ENCODE measurements at regions not wholly inside any gene's neighbourhood (a gene's known extent, or its start where the extent isn't known, plus 50 kb on each side); places are given as distances from the start of the nearest gene placed in this dataset.

GRCh38 chr1:34306568-34306967 is 129.9 kb downstream of the C1orf94 start:
- no peaks in the 10 kb centered on the region for H3K9me2 ChIP-seq (ENCODE audit: low read depth, low read length)
- no peak overlapping the region for H3K4me2 ChIP-seq (ENCODE audit: low read length)
- no peak overlapping the region for H3K4me3 ChIP-seq (ENCODE audit: low read depth, low read length, poor library complexity, severe bottlenecking)
- no peak overlapping the region for H2AFZ ChIP-seq (ENCODE audit: low read length)
- no peak overlapping the region for H3K27ac ChIP-seq (ENCODE audit: low read depth, low read length, poor library complexity, severe bottlenecking)
- TF ChIP-seq EZH2 (IDR thresholded peaks at IDR 0.05; ENCODE audit: borderline replicate concordance, low read length) = no peak
- TF ChIP-seq CTCF (IDR thresholded peaks at IDR 0.05; ENCODE audit: low read length) = no peak
- H3K79me2 ChIP-seq (ENCODE audit: insufficient read depth, low read length) = no peaks in the 10 kb centered on the region
- H3K36me3 ChIP-seq (ENCODE audit: insufficient read depth, low read length) = no peaks in the 10 kb centered on the region
- no peak overlapping the region for H3K9ac ChIP-seq (ENCODE audit: low read length)
- H3K27me3 ChIP-seq (ENCODE audit: insufficient read depth, low read length) = no peaks in the 10 kb centered on the region
- no peaks in the 10 kb centered on the region for H3F3A ChIP-seq (ENCODE audit: insufficient read depth, low read length)
- no peaks in the 10 kb centered on the region for H3K4me1 ChIP-seq (ENCODE audit: insufficient read depth, low read length, severe bottlenecking)
- H4K20me1 ChIP-seq (ENCODE audit: insufficient read depth, low read length) = no peaks in the 10 kb centered on the region
- H3K9me3 ChIP-seq (ENCODE audit: low read length) = no peaks in the 10 kb centered on the region

- no peak overlapping the region for H3K27ac ChIP-seq (ENCODE audit: low read depth, low read length, poor library complexity, severe bottlenecking)
- H2AFZ ChIP-seq (ENCODE audit: low read length) = no peak overlapping the region
- no peak overlapping the region for H3K4me2 ChIP-seq (ENCODE audit: low read length)
- H3F3A ChIP-seq (ENCODE audit: insufficient read depth, low read length) = no peaks in the 10 kb centered on the region
- no peaks in the 10 kb centered on the region for H3K9me2 ChIP-seq (ENCODE audit: low read depth, low read length)
- H4K20me1 ChIP-seq (ENCODE audit: insufficient read depth, low read length) = no peaks in the 10 kb centered on the region
- no peaks in the 10 kb centered on the region for H3K4me1 ChIP-seq (ENCODE audit: insufficient read depth, low read length, severe bottlenecking)
- H3K9ac ChIP-seq (ENCODE audit: low read length) = no peak overlapping the region
- 0 out of 2 replicates have a peak, but pooled peaks cover 2% of the 10 kb centered on the region for H3K9me3 ChIP-seq (ENCODE audit: low read length)
- H3K36me3 ChIP-seq (ENCODE audit: insufficient read depth, low read length) = no peaks in the 10 kb centered on the region
- no peak for TF ChIP-seq EZH2 (IDR thresholded peaks at IDR 0.05; ENCODE audit: borderline replicate concordance, low read length)
- TF ChIP-seq CTCF (IDR thresholded peaks at IDR 0.05; ENCODE audit: low read length) = no peak
- H3K79me2 ChIP-seq (ENCODE audit: insufficient read depth, low read length) = no peaks in the 10 kb centered on the region
- no peaks in the 10 kb centered on the region for H3K27me3 ChIP-seq (ENCODE audit: insufficient read depth, low read length)
- H3K4me3 ChIP-seq (ENCODE audit: low read depth, low read length, poor library complexity, severe bottlenecking) = no peak overlapping the region
These were observed 135.7 kb downstream of the C1orf94 start for GRCh38 chr1:34312359-34312758.

- H3F3A ChIP-seq (ENCODE audit: insufficient read depth, low read length) = no peaks in the 10 kb centered on the region
- H3K4me3 ChIP-seq (ENCODE audit: low read depth, low read length, poor library complexity, severe bottlenecking) = no peak overlapping the region
- H2AFZ ChIP-seq (ENCODE audit: low read length) = no peak overlapping the region
- TF ChIP-seq EZH2 (IDR thresholded peaks at IDR 0.05; ENCODE audit: borderline replicate concordance, low read length) (no peak), CTCF (IDR thresholded peaks at IDR 0.05; ENCODE audit: low read length) (no peak)
- no peak overlapping the region for H3K4me2 ChIP-seq (ENCODE audit: low read length)
- no peaks in the 10 kb centered on the region for H4K20me1 ChIP-seq (ENCODE audit: insufficient read depth, low read length)
- H3K79me2 ChIP-seq (ENCODE audit: insufficient read depth, low read length) = no peaks in the 10 kb centered on the region
- H3K27ac ChIP-seq (ENCODE audit: low read depth, low read length, poor library complexity, severe bottlenecking) = no peak overlapping the region
- 0 out of 2 replicates have a peak, but pooled peaks cover 2% of the 10 kb centered on the region for H3K9me3 ChIP-seq (ENCODE audit: low read length)
- H3K4me1 ChIP-seq (ENCODE audit: insufficient read depth, low read length, severe bottlenecking) = no peaks in the 10 kb centered on the region
- H3K27me3 ChIP-seq (ENCODE audit: insufficient read depth, low read length) = no peaks in the 10 kb centered on the region
- no peak overlapping the region for H3K9ac ChIP-seq (ENCODE audit: low read length)
- H3K36me3 ChIP-seq (ENCODE audit: insufficient read depth, low read length) = no peaks in the 10 kb centered on the region
- H3K9me2 ChIP-seq (ENCODE audit: low read depth, low read length) = no peaks in the 10 kb centered on the region
These were observed 139.3 kb downstream of the C1orf94 start for GRCh38 chr1:34315974-34316373.
